T-helper 17 cell (primary cell): ENCODE measurements at regions not wholly inside any gene's neighbourhood (a gene's known extent, or its start where the extent isn't known, plus 50 kb on each side); places are given as distances from the start of the nearest gene placed in this dataset.

Experiments
- ATAC-seq: fragments of 150-1000 bp; cut with Tn5 transposase; 2 replicates; pipeline ENCODE4 v1.10.0; 2021; ENCODE audit warnings: mild to moderate bottlenecking, moderate library complexity
- DNase-seq, 3 donors: peaks; one replicate each; pipeline versions ENCODE4 v3.0.0 to v3.0.0-alpha.2; 2020 to 2021
- H3K9me3 ChIP-seq: one replicate; pipeline ENCODE4 v1.7.0; 2013; ENCODE audit warnings: low read length, mild to moderate bottlenecking; ENCODE audit not compliant: control insufficient read depth, poor library complexity, severe bottlenecking
- H3K27ac Mint-ChIP-seq: one replicate; pipeline ENCODE4 v1.8.0; 2022; ENCODE audit warnings: mild to moderate bottlenecking, moderate library complexity, mixed read lengths
- H3K27me3 Mint-ChIP-seq: one replicate; pipeline ENCODE4 v1.8.0; 2022; ENCODE audit warnings: mixed read lengths
- H3K36me3 Mint-ChIP-seq: one replicate; pipeline ENCODE4 v1.8.0; 2022; ENCODE audit warnings: low read depth, mixed read lengths
- H3K4me1 Mint-ChIP-seq: one replicate; pipeline ENCODE4 v1.8.0; 2022; ENCODE audit warnings: mild to moderate bottlenecking, mixed read lengths
- H3K4me3 Mint-ChIP-seq: one replicate; pipeline ENCODE4 v1.8.0; 2022; ENCODE audit warnings: mild to moderate bottlenecking, moderate library complexity, mixed read lengths

- no peak for DNase-seq
- Mint-ChIP-seq H3K36me3 (no peaks in the 10 kb centered on the region), H3K27me3 (no peaks in the 10 kb centered on the region), H3K27ac (no peak overlapping the region), H3K4me3 (no peak overlapping the region), H3K4me1 (no peaks in the 10 kb centered on the region)
- no peak for ATAC-seq
- no peaks in the 10 kb centered on the region for H3K9me3 ChIP-seq
Observed at GRCh38 chr4:14446904-14447303, 555.4 kb upstream of the CPEB2 start.

- ATAC-seq = no peak
- no peak overlapping the region for H3K27ac Mint-ChIP-seq
- H3K4me1 Mint-ChIP-seq = no peaks in the 10 kb centered on the region
- H3K4me3 Mint-ChIP-seq = no peak overlapping the region
- no peaks in the 10 kb centered on the region for H3K27me3 Mint-ChIP-seq
- DNase-seq = no peak
- H3K36me3 Mint-ChIP-seq = no peaks in the 10 kb centered on the region
- no peaks in the 10 kb centered on the region for H3K9me3 ChIP-seq
Observed at GRCh38 chr4:14449308-14449707, 553.0 kb upstream of the CPEB2 start.

DNA sequence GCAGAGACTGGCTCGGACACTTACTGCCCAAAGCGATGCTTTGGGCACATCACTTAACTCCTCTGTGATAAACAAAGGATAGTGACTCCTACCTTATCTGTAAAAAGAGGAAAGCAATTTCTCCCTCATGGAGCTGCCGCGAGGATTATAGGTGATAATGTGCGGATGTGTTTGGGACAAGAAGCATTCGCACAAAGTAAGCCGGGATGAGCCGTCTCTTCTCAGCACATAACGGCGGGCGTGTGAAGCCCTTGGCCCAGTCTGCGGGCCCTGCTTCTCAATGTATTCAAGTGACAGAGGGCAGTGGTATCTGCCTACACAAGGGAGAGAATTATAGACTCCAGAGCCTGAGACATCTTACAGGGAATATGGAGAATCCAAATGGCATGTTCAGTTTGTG is 550.3 kb upstream of the CPEB2 start:
- no peaks in the 10 kb centered on the region for H3K4me1 Mint-ChIP-seq
- no peak overlapping the region for H3K4me3 Mint-ChIP-seq
- no peaks in the 10 kb centered on the region for H3K27me3 Mint-ChIP-seq
- H3K27ac Mint-ChIP-seq = no peak overlapping the region
- no peaks in the 10 kb centered on the region for H3K36me3 Mint-ChIP-seq
- DNase-seq (no peak), ATAC-seq (no peak)
- no peaks in the 10 kb centered on the region for H3K9me3 ChIP-seq

- no peaks in the 10 kb centered on the region for H3K36me3 Mint-ChIP-seq
- ATAC-seq = no peak
- no peaks in the 10 kb centered on the region for H3K4me1 Mint-ChIP-seq
- no peaks in the 10 kb centered on the region for H3K27me3 Mint-ChIP-seq
- DNase-seq = no peak
- no peak overlapping the region for H3K27ac Mint-ChIP-seq
- no peaks in the 10 kb centered on the region for H3K9me3 ChIP-seq
- no peak overlapping the region for H3K4me3 Mint-ChIP-seq
Observed at GRCh38 chr4:14452764-14453163, 549.5 kb upstream of the CPEB2 start.

DNA sequence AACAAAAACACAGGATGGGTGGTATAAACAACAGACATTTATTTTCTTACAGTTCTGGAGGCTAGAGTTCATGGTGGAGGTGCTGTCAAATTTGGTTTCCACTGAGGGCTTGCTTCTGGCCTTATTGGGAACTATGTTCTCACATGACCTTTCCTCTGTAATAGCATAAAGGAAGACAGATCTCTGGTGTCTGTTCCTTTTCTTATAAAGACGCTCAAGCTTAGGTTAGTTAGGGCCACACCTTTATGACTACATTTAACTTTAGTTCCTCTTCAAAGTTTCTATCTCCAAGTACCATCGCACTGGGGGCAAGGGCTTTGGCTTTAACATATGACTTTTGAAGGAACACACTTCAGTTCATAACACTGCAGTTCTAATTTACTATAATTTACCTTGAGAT is 543.8 kb upstream of the CPEB2 start:
- H3K9me3 ChIP-seq = no peaks in the 10 kb centered on the region
- no peaks in the 10 kb centered on the region for H3K4me1 Mint-ChIP-seq
- H3K27ac Mint-ChIP-seq = no peak overlapping the region
- ATAC-seq = no peak
- no peak for DNase-seq
- H3K27me3 Mint-ChIP-seq = no peaks in the 10 kb centered on the region
- no peak overlapping the region for H3K4me3 Mint-ChIP-seq
- no peaks in the 10 kb centered on the region for H3K36me3 Mint-ChIP-seq

- H3K4me3 Mint-ChIP-seq = no peak overlapping the region
- H3K4me1 Mint-ChIP-seq = no peaks in the 10 kb centered on the region
- no peaks in the 10 kb centered on the region for H3K27me3 Mint-ChIP-seq
Observed at GRCh38 chr4:14465057-14465456, 537.2 kb upstream of the CPEB2 start.

GRCh38 chr4:14465507-14465906 is 536.8 kb upstream of the CPEB2 start:
- Mint-ChIP-seq H3K36me3 (no peaks in the 10 kb centered on the region), H3K27me3 (no peaks in the 10 kb centered on the region), H3K4me1 (no peaks in the 10 kb centered on the region), H3K4me3 (no peak overlapping the region), H3K27ac (no peak overlapping the region)
- H3K9me3 ChIP-seq = no peaks in the 10 kb centered on the region
- ATAC-seq (no peak), DNase-seq (no peak)

More at GRCh38 chr4:14465057-14465456, 537.2 kb upstream of the CPEB2 start:
- ATAC-seq (no peak), DNase-seq (no peak)
- Mint-ChIP-seq H3K36me3 (no peaks in the 10 kb centered on the region), H3K27ac (no peak overlapping the region)
- H3K9me3 ChIP-seq = no peaks in the 10 kb centered on the region

GRCh38 chr4:14478504-14478903 is 523.8 kb upstream of the CPEB2 start:
- Mint-ChIP-seq H3K27me3 (no peaks in the 10 kb centered on the region), H3K4me3 (no peak overlapping the region), H3K36me3 (no peaks in the 10 kb centered on the region), H3K27ac (no peak overlapping the region), H3K4me1 (no peaks in the 10 kb centered on the region)
- no peaks in the 10 kb centered on the region for H3K9me3 ChIP-seq
- no peak for DNase-seq
- no peak for ATAC-seq

GRCh38 chr4:14496408-14496807 is 505.9 kb upstream of the CPEB2 start:
- DNase-seq (no peak), ATAC-seq (no peak)
- no peaks in the 10 kb centered on the region for H3K9me3 ChIP-seq
- Mint-ChIP-seq H3K36me3 (no peaks in the 10 kb centered on the region), H3K4me1 (no peaks in the 10 kb centered on the region), H3K4me3 (no peak overlapping the region), H3K27me3 (no peaks in the 10 kb centered on the region), H3K27ac (no peak overlapping the region)

DNA sequence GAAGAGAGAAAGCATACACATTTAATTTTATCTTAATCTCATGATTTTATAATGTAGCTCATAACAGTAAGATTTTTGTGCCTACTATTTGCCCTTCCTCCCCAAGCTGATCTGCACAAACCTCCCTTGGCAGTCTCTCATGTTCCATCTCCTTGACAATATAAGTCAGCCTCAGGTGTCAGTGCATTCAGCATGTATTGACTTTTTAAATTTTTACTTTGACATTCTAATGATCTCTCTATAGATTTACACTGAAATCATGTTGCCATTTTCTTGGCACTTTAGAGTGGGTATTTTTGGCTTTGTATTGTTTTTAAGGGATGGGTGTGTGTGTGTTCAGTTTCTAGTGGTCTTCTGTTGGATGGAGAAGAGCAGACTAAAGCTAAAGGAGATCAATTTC is 505.3 kb upstream of the CPEB2 start:
- no peaks in the 10 kb centered on the region for H3K4me1 Mint-ChIP-seq
- no peaks in the 10 kb centered on the region for H3K36me3 Mint-ChIP-seq
- DNase-seq (no peak), ATAC-seq (no peak)
- no peak overlapping the region for H3K27ac Mint-ChIP-seq
- no peaks in the 10 kb centered on the region for H3K9me3 ChIP-seq
- H3K27me3 Mint-ChIP-seq = no peaks in the 10 kb centered on the region
- H3K4me3 Mint-ChIP-seq = no peak overlapping the region

DNA sequence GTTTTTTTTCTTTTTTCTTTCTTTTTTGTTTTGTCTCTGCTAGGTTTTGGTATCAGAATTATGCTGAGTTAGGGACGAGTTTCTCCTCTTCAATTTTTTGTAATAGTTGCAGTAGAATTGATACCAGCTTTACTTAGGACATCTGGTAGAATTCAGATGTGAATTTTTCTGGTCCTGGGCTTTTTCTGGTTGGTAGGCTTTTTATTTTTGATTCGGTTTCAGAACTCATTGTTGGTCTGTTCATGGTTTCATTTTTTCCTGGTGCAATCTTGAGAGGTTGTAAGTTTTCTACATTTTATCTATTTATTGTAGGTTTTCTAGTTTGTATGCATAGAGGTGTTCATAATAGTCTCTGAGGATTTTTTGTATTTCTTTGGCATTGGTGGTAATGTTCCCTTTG is 498.1 kb upstream of the CPEB2 start:
- H3K9me3 ChIP-seq = no peaks in the 10 kb centered on the region
- H3K4me1 Mint-ChIP-seq = no peaks in the 10 kb centered on the region
- H3K4me3 Mint-ChIP-seq = no peak overlapping the region
- no peak overlapping the region for H3K27ac Mint-ChIP-seq
- DNase-seq = no peak
- no peaks in the 10 kb centered on the region for H3K36me3 Mint-ChIP-seq
- no peak for ATAC-seq
- no peaks in the 10 kb centered on the region for H3K27me3 Mint-ChIP-seq

DNA sequence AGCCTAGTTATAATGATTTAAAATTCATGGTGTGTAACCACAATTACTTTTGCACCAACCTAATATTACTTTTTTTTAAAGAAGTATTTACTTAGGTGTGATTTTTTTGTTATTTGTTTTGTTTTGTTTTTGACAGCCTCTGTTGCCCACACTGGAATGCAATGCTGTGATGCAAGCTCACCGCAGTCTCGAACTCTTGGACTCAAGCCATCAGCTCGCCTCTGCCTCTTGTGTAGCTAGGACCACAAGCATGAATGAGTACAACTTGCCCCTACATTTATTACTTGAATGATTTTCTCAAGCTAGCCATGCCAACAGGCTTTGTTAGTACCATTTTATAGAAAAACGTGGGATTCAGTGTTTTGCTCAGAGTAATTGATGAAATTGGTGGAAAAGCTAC is 488.8 kb upstream of the CPEB2 start:
- Mint-ChIP-seq H3K27me3 (no peaks in the 10 kb centered on the region), H3K4me1 (no peaks in the 10 kb centered on the region), H3K36me3 (no peaks in the 10 kb centered on the region), H3K27ac (no peak overlapping the region), H3K4me3 (no peak overlapping the region)
- DNase-seq = no peak
- no peaks in the 10 kb centered on the region for H3K9me3 ChIP-seq
- ATAC-seq = no peak

- Mint-ChIP-seq H3K27me3 (no peaks in the 10 kb centered on the region), H3K4me3 (no peak overlapping the region), H3K36me3 (no peaks in the 10 kb centered on the region), H3K27ac (no peak overlapping the region), H3K4me1 (no peaks in the 10 kb centered on the region)
- H3K9me3 ChIP-seq = no peaks in the 10 kb centered on the region
- DNase-seq (no peak), ATAC-seq (no peak)
Observed at GRCh38 chr4:14515556-14515955, 486.7 kb upstream of the CPEB2 start.

DNA sequence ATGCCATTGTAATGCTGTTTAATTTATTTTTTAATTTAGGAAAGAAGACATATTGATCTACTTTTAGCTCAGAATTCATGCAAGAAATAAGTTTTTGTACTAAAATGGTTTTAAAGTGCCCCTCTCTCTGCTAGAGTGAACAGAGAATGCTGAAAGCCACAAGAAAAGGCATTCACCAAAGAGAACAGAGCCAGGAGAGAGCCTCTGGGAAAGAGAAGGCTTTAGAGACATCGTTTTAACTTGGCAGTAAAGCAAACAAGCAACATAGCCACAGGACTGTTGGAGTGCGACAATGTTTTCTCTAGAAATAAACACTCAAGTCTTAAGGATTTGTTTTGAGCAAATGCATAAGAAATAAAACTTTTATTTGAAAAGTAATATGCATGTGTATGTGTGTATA is 484.1 kb upstream of the CPEB2 start:
- H3K9me3 ChIP-seq = no peaks in the 10 kb centered on the region
- no peak overlapping the region for H3K4me3 Mint-ChIP-seq
- ATAC-seq (no peak), DNase-seq (no peak)
- no peaks in the 10 kb centered on the region for H3K4me1 Mint-ChIP-seq
- no peak overlapping the region for H3K27ac Mint-ChIP-seq
- H3K36me3 Mint-ChIP-seq = no peaks in the 10 kb centered on the region
- H3K27me3 Mint-ChIP-seq = no peaks in the 10 kb centered on the region

DNA sequence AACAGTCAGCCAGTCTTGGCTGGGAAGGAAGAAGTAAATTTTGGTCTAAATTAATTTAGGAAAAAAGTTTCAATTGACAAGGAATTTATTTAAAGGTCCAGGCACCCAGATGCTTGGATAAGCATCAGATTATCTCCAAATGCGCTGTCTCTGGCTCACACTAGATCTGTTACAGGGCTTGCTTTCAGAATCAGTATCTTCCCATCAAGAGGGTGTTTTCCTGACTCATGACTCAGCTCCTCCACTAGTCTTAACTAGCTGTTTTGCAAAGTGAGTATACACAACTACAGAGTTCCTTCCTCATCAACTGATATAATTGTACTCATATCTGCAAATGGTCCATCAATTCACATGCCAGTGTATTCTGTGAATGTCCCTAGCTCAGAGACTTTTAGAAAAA is 482.1 kb upstream of the CPEB2 start:
- no peaks in the 10 kb centered on the region for H3K9me3 ChIP-seq
- no peak for ATAC-seq
- H3K36me3 Mint-ChIP-seq = no peaks in the 10 kb centered on the region
- no peak overlapping the region for H3K27ac Mint-ChIP-seq
- no peaks in the 10 kb centered on the region for H3K27me3 Mint-ChIP-seq
- no peaks in the 10 kb centered on the region for H3K4me1 Mint-ChIP-seq
- H3K4me3 Mint-ChIP-seq = no peak overlapping the region
- DNase-seq = no peak
